ENCODE measurements at regions not wholly inside any gene's neighbourhood (a gene's known extent, or its start where the extent isn't known, plus 50 kb on each side); places are given as distances from the start of the nearest gene placed in this dataset.

DNA sequence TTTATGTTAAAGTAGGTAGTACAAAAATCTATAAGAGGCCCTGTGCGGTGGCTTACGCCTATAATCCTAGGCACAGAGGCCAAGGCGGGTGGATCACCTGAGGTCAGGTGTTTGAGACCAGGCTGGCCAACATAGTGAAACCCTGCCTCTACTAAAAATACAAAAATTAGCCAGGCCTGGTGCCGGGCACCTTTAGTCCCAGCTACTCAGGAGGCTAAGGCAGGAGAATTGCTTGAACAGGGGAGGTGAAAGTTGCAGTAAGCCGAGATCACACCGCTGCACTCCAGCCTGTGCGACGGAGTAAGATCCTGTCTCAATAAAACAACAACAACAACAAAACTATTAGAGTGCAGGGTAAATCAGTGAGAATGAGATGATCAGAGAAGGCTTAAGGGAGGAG is 634.5 kb downstream of the NR2F1-AS1 start:
- TF ChIP-seq, protein P1, sequence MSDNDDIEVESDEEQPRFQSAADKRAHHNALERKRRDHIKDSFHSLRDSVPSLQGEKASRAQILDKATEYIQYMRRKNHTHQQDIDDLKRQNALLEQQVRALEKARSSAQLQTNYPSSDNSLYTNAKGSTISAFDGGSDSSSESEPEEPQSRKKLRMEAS (IDR thresholded peaks at IDR 0.05): no peak
- no peak for TF ChIP-seq YY1 (IDR thresholded peaks at IDR 0.05; ENCODE audit: low read depth)
- no peak for TF ChIP-seq EP300 (IDR thresholded peaks at IDR 0.05; ENCODE audit: borderline replicate concordance)
- TF ChIP-seq TEAD4 (IDR thresholded peaks at IDR 0.05): no peak
- no peak for TF ChIP-seq RAD21 (IDR thresholded peaks at IDR 0.05; ENCODE audit: low read depth)
- TF ChIP-seq FOXM1 (IDR thresholded peaks at IDR 0.05; ENCODE audit: borderline replicate concordance, low read depth): no peak
- no peak for TF ChIP-seq CEBPB (IDR thresholded peaks at IDR 0.05)
- TF ChIP-seq NFIC (IDR thresholded peaks at IDR 0.05): no peak
- no peak for TF ChIP-seq TAF1 (IDR thresholded peaks at IDR 0.05; ENCODE audit: low read depth)

DNA sequence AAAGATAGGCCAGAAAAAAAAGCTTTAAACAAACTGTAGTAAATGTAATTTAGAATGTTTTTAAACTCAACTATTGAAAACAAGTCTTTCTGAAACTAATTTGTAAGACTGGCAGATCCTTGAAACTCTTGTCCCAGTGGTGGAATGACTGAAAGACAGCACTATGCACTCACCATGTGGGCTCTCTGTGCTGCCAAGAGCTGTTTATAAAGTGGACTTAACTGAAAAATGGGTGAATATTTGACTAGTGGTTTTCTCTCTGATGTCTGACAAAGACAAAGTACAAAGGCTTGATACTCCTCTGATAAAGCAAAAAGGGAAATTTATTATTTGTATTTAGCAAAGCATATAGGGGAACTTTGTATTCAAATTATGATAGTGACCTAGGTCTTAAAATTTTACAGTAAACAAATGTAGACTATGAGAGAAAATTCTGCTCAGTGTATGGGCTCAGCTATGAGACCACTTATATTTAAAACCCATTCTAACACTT is 635.4 kb downstream of the NR2F1-AS1 start:
- TF ChIP-seq NFIC (IDR thresholded peaks at IDR 0.05) (no peak), RAD21 (IDR thresholded peaks at IDR 0.05; ENCODE audit: low read depth) (no peak), EP300 (IDR thresholded peaks at IDR 0.05; ENCODE audit: borderline replicate concordance) (no peak), EGR1 (IDR thresholded peaks at IDR 0.05) (no peak), TAF1 (IDR thresholded peaks at IDR 0.05; ENCODE audit: low read depth) (no peak), TCF12 (IDR thresholded peaks at IDR 0.05; ENCODE audit: low read depth) (no peak), ZBTB7A (IDR thresholded peaks at IDR 0.05; ENCODE audit: low read depth) (no peak), CEBPB (IDR thresholded peaks at IDR 0.05) (no peak), YY1 (IDR thresholded peaks at IDR 0.05; ENCODE audit: low read depth) (no peak), REST (IDR thresholded peaks at IDR 0.05; ENCODE audit: low read depth) (no peak), CREB1 (IDR thresholded peaks at IDR 0.05; ENCODE audit: low read depth) (no peak), TEAD4 (IDR thresholded peaks at IDR 0.05) (no peak), FOXM1 (IDR thresholded peaks at IDR 0.05; ENCODE audit: borderline replicate concordance, low read depth) (no peak)
- TF ChIP-seq, protein P2, sequence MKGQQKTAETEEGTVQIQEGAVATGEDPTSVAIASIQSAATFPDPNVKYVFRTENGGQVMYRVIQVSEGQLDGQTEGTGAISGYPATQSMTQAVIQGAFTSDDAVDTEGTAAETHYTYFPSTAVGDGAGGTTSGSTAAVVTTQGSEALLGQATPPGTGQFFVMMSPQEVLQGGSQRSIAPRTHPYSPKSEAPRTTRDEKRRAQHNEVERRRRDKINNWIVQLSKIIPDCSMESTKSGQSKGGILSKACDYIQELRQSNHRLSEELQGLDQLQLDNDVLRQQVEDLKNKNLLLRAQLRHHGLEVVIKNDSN (IDR thresholded peaks at IDR 0.05): no peak
- TF ChIP-seq, protein P1 (IDR thresholded peaks at IDR 0.05): no peak

- TF ChIP-seq RAD21 (IDR thresholded peaks at IDR 0.05; ENCODE audit: low read depth): no peak
- no peak for TF ChIP-seq ZBTB7A (IDR thresholded peaks at IDR 0.05; ENCODE audit: low read depth)
- TF ChIP-seq, protein P2 (IDR thresholded peaks at IDR 0.05): no peak
- TF ChIP-seq TAF1 (IDR thresholded peaks at IDR 0.05; ENCODE audit: low read depth): no peak
- no peak for TF ChIP-seq TEAD4 (IDR thresholded peaks at IDR 0.05)
- no peak for TF ChIP-seq YY1 (IDR thresholded peaks at IDR 0.05; ENCODE audit: low read depth)
- TF ChIP-seq NFIC (IDR thresholded peaks at IDR 0.05): no peak
- TF ChIP-seq, protein P1 (IDR thresholded peaks at IDR 0.05): no peak
- TF ChIP-seq REST (IDR thresholded peaks at IDR 0.05; ENCODE audit: low read depth): no peak
- no peak for TF ChIP-seq CEBPB (IDR thresholded peaks at IDR 0.05)
- TF ChIP-seq CREB1 (IDR thresholded peaks at IDR 0.05; ENCODE audit: low read depth): no peak
- TF ChIP-seq FOXM1 (IDR thresholded peaks at IDR 0.05; ENCODE audit: borderline replicate concordance, low read depth): no peak
- TF ChIP-seq EGR1 (IDR thresholded peaks at IDR 0.05): no peak
- no peak for TF ChIP-seq EP300 (IDR thresholded peaks at IDR 0.05; ENCODE audit: borderline replicate concordance)
- TF ChIP-seq TCF12 (IDR thresholded peaks at IDR 0.05; ENCODE audit: low read depth): no peak
These were observed 636.0 kb downstream of the NR2F1-AS1 start for GRCh38 chr5:92944903-92945604.

GRCh38 chr5:92944337-92944736 is 636.7 kb downstream of the NR2F1-AS1 start:
- TF ChIP-seq, protein P1 (IDR thresholded peaks at IDR 0.05): no peak
- no peak for TF ChIP-seq TAF1 (IDR thresholded peaks at IDR 0.05; ENCODE audit: low read depth)
- no peak for TF ChIP-seq CREB1 (IDR thresholded peaks at IDR 0.05; ENCODE audit: low read depth)
- no peak for TF ChIP-seq NFIC (IDR thresholded peaks at IDR 0.05)
- no peak for TF ChIP-seq TEAD4 (IDR thresholded peaks at IDR 0.05)
- TF ChIP-seq EP300 (IDR thresholded peaks at IDR 0.05; ENCODE audit: borderline replicate concordance): no peak
- TF ChIP-seq ZBTB7A (IDR thresholded peaks at IDR 0.05; ENCODE audit: low read depth): no peak
- TF ChIP-seq RAD21 (IDR thresholded peaks at IDR 0.05; ENCODE audit: low read depth): no peak
- TF ChIP-seq YY1 (IDR thresholded peaks at IDR 0.05; ENCODE audit: low read depth): no peak
- TF ChIP-seq REST (IDR thresholded peaks at IDR 0.05; ENCODE audit: low read depth): no peak
- TF ChIP-seq, protein P2 (IDR thresholded peaks at IDR 0.05): no peak
- no peak for TF ChIP-seq CEBPB (IDR thresholded peaks at IDR 0.05)
- TF ChIP-seq FOXM1 (IDR thresholded peaks at IDR 0.05; ENCODE audit: borderline replicate concordance, low read depth): no peak
- no peak for TF ChIP-seq EGR1 (IDR thresholded peaks at IDR 0.05)
- no peak for TF ChIP-seq TCF12 (IDR thresholded peaks at IDR 0.05; ENCODE audit: low read depth)
